ENCODE measurements at regions not wholly inside any gene's neighbourhood (a gene's known extent, or its start where the extent isn't known, plus 50 kb on each side); places are given as distances from the start of the nearest gene placed in this dataset.

DNA sequence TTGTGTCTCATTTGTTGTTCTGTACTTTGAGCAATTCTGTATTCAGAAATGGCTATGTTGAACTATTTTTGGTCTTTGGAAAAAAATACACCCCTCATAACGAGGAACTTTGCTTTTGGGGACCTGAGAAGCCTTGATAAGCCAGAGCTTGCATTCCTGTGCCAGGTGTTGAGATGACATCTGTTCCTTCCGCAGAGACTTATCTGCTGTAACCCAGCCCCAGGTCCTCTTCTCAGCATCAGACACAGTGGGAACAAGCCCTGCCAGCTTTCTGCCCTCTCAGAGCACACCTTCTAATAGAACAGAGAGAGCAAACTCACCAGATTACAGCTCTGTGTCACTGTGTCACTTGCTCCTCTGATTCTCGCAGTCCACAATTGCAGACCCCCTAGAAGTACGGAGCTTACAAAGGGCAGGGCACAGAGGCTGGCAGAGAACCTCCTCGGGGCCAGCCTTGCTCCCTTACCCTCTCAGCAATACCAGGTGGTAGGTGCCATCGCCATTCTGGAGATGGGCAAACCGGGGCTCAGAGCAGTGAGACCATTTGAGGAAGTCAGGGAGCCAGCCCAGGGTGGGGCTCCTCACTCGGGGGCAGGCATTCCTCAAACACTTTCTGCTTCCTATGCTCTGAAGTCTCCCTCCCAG is 97.4 kb downstream of the DDX1 start:
- no peak for TF ChIP-seq POLR2A (IDR thresholded peaks at IDR 0.05; ENCODE audit: low read depth, low read length)
- TF ChIP-seq TAF1 (IDR thresholded peaks at IDR 0.05; ENCODE audit: borderline replicate concordance, low read depth, low read length), result no peak
- TF ChIP-seq POLR2AphosphoS5 (IDR thresholded peaks at IDR 0.05; ENCODE audit: low read depth, low read length), result no peak

Data from GM12892 (cell line).